Inferior parietal cortex (tissue), 1 donor: ENCODE measurements at regions not wholly inside any gene's neighbourhood (a gene's known extent, or its start where the extent isn't known, plus 50 kb on each side); places are given as distances from the start of the nearest gene placed in this dataset.
"Not testable (repeated sequence)": the region's sequence is repeated elsewhere in the genome, so short reads cannot be mapped to it uniquely, and the experiment has no call there.

Experiments
- DNase-seq: peaks from one replicate; pipeline ENCODE4 v3.0.0-alpha.2; 2016; ENCODE audit errors: extremely low spot score

GRCh38 chr5:7274203-7274602 lies 121.7 kb upstream of the ADCY2 start:
- no peak for DNase-seq

GRCh38 chr5:7289634-7290033 lies 106.3 kb upstream of the ADCY2 start:
- DNase-seq = not testable (repeated sequence)

DNA sequence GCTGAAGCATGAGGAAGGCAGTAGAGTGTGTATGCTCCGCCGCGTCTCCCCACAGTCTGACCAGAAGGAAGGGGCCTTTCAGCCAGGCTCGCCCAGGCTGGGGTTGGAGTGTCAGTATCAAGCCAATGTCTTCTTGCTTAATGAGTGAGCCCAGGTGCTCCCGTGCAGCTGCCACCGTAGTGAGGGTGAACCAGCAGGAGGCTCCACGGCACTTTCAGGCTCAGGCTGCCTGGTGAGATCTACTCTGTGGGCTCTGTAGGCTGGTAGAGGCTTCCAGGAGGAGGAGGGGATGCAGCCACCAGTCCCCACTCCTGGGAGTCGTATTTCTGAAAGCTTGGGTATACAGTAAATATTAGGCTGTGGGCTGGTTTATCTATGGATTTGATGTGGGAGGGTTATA lies 98.1 kb upstream of the ADCY2 start:
- DNase-seq = not testable (repeated sequence)

- DNase-seq = not testable (repeated sequence)
Observed at GRCh38 chr5:7299731-7300130, 96.2 kb upstream of the ADCY2 start.

GRCh38 chr5:7305000-7305674 lies 90.8 kb upstream of the ADCY2 start:
- DNase-seq = not testable (repeated sequence)

- not testable (repeated sequence) for DNase-seq
Observed at GRCh38 chr5:7306556-7306955, 89.4 kb upstream of the ADCY2 start.

GRCh38 chr5:7307709-7308108 lies 88.2 kb upstream of the ADCY2 start:
- DNase-seq = not testable (repeated sequence)

- not testable (repeated sequence) for DNase-seq
Observed at GRCh38 chr5:7309715-7310114, 86.2 kb upstream of the ADCY2 start.

DNA sequence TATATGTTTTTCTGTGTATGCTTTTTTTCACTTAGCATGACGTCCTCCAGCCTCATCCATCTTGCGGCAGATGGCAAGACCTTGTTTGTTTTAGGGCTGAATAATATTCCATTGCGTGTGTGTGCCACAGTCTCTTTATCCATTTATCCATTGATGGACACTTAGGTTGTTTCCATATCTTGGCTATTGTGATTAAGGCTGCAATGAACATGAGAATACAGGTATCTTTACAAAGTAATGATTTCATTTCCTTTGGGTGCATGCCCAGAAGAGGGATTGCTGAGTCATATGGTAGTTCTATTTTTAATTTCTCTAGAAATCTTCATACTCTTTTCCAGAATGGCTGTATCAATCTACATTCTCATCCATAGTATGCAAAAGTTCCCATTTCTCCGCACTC lies 85.3 kb upstream of the ADCY2 start:
- not testable (repeated sequence) for DNase-seq

DNA sequence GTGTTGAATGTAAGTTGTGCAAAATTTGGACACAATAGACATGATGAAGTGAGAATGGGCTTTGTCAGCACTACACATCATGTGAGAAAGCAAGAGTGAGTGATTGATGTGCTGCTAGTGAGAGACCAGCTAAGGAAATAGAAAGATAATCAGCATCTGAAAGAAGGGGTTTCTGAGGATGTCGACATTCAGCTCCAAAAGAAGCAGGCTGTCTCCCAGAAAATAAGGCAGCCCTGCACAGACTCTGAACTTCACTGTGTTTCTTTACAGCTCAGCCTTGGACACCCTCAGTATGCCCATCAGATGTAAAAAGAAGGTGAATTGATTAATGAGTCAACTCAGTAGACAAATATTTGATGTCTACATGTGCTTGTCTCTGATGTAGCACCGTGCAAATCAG lies 80.8 kb upstream of the ADCY2 start:
- no peak for DNase-seq

- no peak for DNase-seq
Observed at GRCh38 chr5:7317751-7318150, 78.2 kb upstream of the ADCY2 start.

- no peak for DNase-seq
Observed at GRCh38 chr5:7320701-7321301, 75.1 kb upstream of the ADCY2 start.

DNA sequence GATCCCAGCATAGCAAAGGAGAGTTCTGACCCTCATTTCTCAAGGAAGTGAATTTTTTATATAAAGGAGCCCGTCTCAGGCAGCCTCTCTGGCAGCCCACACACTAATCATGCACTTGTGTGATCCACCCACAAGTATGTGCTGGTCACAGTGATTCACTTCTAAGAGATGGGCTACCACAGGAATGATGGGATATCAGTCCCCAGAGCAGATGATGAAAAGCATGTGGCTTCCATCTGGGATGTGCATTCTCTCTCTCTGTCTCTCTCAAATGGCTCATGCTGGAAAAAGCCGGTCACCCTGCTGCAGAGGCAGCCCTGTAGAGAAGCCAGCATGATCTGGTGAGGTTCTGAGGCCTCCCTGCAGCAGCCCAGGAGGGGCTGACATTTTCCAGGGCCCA lies 74.2 kb upstream of the ADCY2 start:
- DNase-seq = no peak

GRCh38 chr5:7324919-7325318 lies 71.0 kb upstream of the ADCY2 start:
- DNase-seq = no peak

DNA sequence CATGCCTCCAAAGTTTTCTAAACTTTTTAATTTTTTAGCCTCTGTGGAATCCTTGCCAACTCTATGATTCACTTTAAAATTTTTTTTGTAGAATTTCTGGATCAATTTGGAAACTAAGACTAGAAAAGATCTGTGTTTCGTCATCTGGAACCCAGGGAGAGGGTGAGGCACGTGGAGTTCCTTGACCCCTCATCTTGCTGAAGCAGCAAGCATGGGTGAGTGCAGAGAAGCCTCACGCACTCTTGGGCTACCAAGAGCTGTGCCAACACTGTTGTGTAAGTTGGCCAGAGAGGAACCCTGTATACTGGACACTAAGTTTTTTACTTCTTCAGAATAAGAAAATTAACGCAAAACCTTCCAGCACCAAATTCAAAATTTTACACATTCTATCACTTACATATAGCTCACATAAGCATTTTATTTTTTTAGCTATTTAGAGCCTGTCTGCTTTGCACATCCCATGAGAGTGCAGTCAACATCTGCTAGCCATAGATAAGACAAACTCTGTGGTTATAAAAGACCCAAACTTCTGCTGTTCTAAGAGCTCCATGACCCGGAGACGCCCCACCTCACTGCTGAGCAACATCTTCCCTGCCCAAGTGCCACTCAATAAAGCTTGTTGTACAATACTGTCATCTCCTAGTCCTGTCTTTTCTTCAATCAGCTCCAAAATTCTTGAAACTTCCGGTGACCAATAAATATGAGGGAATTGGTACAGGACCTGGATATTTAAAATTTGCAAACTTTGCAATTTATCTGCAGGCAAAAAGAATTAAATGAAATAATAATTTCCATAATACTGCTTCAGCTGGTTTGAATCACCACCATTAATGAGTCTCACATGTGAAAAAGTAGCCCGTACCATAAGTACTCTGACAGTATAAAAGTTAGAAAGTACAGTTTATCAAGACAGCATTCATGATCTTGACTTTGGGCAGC lies 69.7 kb upstream of the ADCY2 start:
- no peak for DNase-seq

DNA sequence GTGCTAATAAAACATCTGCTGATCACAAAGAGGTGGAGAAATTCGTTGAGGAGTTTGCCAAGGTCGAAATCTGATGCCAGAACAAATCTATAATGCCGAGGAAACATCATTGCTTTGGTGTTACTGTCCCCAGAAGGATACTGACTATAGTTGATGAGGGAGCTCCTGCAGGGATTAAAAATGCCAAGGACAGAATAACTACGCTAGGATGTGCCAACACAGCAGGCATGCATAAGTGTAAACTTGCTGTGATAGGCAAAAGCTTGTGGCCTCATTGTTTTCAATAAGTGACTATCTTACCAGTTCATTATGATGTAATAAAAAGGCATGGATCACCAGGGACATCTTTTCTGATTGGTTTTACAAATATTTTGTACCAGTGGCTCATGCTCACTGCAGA lies 66.8 kb upstream of the ADCY2 start:
- DNase-seq = no peak

- no peak for DNase-seq
Observed at GRCh38 chr5:7329712-7330111, 66.2 kb upstream of the ADCY2 start.

GRCh38 chr5:7330256-7330655 lies 65.7 kb upstream of the ADCY2 start:
- DNase-seq = no peak

- no peak for DNase-seq
Observed at GRCh38 chr5:7331131-7331530, 64.8 kb upstream of the ADCY2 start.
